HFF-Myc (cell line): ENCODE measurements at regions not wholly inside any gene's neighbourhood (a gene's known extent, or its start where the extent isn't known, plus 50 kb on each side); places are given as distances from the start of the nearest gene placed in this dataset.

Source experiments
- DNase-seq: peaks from one replicate; pipeline ENCODE4 v3.0.0-alpha.2; 2011; ENCODE audit warnings: low read depth; ENCODE audit errors: extremely low read depth
- H3K4me3 ChIP-seq: replicated peaks from 2 replicates; pipeline ENCODE4 v1.5.1; 2011; ENCODE audit warnings: low read depth, mild to moderate bottlenecking, control low read depth, low read length
- CTCF ChIP-seq: IDR thresholded peaks from 2 replicates; pipeline ENCODE4 v1.5.1; 2012; ENCODE audit warnings: mild to moderate bottlenecking, low read depth, low read length, control low read depth; ENCODE audit errors: missing control alignments

- no peak for TF ChIP-seq CTCF
- DNase-seq, result no peak
- no peak overlapping the region for H3K4me3 ChIP-seq
These were observed 234.6 kb upstream of the FLRT2 start for GRCh38 chr14:85295318-85295717.

- TF ChIP-seq CTCF, result no peak
- H3K4me3 ChIP-seq, result no peak overlapping the region
- DNase-seq, result no peak
These were observed 233.3 kb upstream of the FLRT2 start for GRCh38 chr14:85296456-85297210.

GRCh38 chr14:85300107-85300506 lies 229.8 kb upstream of the FLRT2 start:
- TF ChIP-seq CTCF, result no peak
- H3K4me3 ChIP-seq, result no peak overlapping the region
- no peak for DNase-seq

GRCh38 chr14:85301506-85301905 lies 228.4 kb upstream of the FLRT2 start:
- H3K4me3 ChIP-seq, result no peak overlapping the region
- no peak for TF ChIP-seq CTCF
- no peak for DNase-seq

GRCh38 chr14:85306024-85306423 lies 223.9 kb upstream of the FLRT2 start:
- TF ChIP-seq CTCF, result no peak
- H3K4me3 ChIP-seq, result no peak overlapping the region
- DNase-seq, result no peak

- H3K4me3 ChIP-seq, result no peak overlapping the region
- no peak for TF ChIP-seq CTCF
- DNase-seq, result no peak
These were observed 221.2 kb upstream of the FLRT2 start for GRCh38 chr14:85308531-85309300.
